Pons (tissue), 1 donor: ENCODE measurements at regions not wholly inside any gene's neighbourhood (a gene's known extent, or its start where the extent isn't known, plus 50 kb on each side); places are given as distances from the start of the nearest gene placed in this dataset.
"Not testable (repeated sequence)": the region's sequence is repeated elsewhere in the genome, so short reads cannot be mapped to it uniquely, and the experiment has no call there.

Source experiments
- DNase-seq: peaks from one replicate; pipeline ENCODE4 v3.0.0-alpha.2; 2016; ENCODE audit warnings: low spot score

DNA sequence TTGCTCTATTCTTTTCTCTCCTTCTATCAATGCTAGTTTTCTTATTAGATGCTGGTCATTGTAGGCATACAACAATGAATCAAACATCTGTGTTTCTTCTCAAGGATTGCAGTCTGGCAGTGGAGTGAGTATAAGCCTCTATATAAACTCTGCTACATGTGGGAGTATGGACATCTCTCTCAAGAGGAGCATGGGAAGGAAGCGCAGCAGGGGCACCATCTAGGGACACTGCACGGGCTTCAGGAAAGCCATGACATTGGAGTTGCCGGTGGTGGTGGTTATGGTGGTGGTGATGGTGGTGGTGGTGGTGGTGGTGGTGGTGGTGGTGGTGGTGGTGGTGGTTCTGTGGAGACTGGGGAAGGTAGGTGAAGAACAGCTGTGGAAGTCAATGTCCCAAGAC, 462.6 kb downstream of the RNF144A start:
- DNase-seq = no peak

- no peak for DNase-seq
Observed at GRCh38 chr2:7384773-7385349, 467.6 kb downstream of the RNF144A start.

GRCh38 chr2:7390311-7390710, 473.1 kb downstream of the RNF144A start:
- DNase-seq = not testable (repeated sequence)

- no peak for DNase-seq
Observed at GRCh38 chr2:7392076-7392787, 475.0 kb downstream of the RNF144A start.

GRCh38 chr2:7394195-7394594, 477.0 kb downstream of the RNF144A start:
- no peak for DNase-seq

DNA sequence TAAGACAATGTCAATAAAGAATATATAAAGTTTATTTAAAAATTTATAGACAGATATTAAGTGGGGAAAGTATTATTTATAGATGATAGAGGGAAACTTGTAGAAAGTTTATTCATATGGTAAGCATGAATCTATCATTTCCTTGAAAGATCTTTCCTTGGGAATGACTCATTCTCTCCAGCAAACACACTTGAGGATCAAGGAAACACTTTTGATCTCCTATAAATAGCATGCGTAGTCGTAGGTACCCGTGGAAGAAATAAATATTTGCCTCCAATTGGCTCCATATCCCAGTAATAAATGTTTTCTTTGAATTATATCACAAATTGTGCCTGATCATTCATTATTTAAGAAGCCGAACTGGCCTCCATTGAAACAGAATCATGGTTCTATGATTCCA, 483.4 kb downstream of the RNF144A start:
- no peak for DNase-seq

GRCh38 chr2:7403092-7403775, 486.0 kb downstream of the RNF144A start:
- no peak for DNase-seq

GRCh38 chr2:7405861-7406715, 488.9 kb downstream of the RNF144A start:
- DNase-seq = no peak

DNA sequence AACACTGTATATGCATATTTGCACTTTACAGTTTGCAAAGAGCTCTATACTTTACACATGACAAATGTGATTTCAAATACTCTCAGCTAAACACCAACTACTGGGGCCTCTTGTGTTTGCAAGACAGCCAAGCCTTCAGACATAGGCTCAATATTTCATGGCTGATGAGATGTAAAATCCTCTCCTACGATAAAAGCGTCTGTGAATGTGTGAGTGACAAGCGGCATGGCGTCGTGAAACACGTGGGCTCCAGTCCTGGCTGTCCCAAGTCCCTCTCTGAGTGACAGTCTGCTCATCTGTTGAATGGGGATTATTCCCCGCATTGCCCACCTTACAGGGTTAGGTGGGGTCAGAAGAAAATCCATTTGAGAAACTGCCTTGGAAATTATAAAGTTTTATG, 489.8 kb downstream of the RNF144A start:
- no peak for DNase-seq

DNA sequence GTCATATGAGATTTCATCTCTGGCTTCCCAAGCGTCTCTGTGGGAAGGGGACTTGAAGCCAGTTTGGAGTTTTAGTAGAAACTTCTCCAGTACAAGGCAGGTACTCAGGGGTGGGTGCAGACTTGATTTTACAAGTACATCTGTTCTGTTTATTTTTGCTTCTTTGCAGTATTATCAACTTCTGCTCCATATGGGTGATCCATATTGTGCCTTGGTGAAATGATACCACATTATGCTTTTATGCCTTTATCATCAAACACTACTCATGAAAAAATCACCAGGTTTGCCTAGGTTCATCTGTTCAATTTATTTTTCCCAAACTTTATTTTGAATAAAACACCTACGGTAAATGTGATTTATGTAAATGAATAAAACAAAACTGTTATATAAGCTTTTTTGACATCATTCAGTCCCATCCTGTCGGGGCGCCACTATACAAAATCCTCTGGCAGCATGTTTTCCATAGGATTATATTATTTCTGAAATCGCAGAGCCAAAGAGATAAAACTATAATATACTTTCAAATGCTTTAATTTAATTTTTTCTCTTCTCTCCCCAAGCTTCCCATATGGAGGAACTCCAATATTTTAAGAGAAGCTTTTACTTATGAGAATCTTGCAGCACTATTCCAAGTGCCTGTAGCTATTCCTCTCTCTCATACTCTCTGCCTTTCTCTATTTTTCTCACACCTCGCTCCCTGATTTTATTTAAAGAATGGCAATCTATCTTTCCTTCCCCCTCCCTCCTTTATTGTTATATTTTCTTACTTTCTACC, 490.9 kb downstream of the RNF144A start:
- no peak for DNase-seq

DNA sequence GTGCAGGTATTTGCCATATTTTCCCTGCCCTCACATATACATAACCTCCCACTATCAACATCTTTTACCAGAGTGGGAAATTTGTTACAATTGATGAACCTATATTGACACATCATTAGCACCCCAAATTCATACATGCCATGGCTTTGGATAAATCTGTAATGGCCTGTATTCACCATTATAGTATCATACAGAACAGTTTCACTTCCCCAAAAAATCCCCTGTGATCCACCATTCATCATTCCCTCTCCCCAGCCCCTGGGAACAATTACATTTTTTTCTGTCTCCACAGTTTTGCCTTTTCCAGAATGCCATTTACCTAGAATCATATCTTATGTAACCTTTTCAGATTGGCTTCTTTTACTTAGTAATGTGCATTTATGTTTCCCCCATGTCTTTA, 494.5 kb downstream of the RNF144A start:
- no peak for DNase-seq

DNA sequence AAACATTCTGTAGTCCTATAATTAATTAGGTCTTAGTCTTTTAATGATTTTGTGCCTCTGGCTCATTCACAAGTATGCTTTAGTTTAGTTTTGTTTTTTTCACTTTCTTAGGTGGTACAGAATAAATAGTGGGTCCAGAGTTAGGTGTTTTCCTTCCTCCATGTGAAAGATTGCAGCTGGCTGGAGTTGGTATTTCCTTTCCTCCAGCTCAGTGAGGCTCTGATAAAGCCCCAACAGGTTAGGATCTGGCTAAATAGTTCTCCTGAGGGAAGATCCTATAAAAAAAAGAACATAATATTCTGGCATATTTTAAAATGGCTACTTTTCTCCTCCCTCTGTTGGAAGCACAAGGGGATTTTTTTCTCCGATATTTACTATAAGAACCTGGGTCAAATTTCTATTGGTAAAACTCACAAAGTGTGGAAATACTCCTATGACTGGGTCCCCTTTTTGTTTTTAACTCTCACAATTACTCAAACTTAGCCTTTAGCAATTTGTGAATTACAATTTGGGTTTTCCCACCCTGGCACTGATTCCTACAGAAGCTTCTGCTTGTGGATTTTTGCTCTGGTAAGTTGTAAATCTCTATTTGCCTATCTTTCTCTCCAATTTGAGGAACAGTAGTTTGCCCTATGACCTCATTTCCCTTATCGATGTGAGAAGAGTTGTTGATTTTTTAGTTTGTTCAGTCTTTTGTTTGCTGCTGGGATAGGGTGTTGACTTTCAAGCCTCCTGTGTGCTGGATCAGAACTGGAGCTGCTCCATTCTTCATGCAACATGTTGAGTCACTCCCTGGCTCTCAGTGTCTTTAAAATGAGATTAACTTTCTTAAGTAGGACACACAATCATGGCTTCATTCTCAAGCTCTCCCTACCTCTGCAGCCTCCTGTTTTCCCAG, 500.9 kb downstream of the RNF144A start:
- no peak for DNase-seq

DNA sequence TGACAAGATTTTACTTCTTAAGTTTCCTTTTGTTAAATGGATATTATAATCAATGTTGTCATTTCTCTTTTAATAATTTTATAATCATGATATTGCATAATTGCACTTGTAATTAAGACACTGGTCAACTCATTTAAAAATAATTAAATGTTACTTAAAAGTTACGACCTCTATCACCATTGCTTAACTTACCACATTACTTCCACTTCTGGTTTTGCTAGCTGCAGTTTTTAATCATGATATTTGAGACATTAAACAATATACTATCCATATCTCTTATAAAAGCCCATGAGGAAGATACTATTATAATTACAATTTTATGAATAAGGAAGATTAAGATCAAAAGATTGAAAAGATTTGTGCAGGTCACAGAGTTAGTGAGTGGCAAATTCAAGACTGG, 502.0 kb downstream of the RNF144A start:
- no peak for DNase-seq

GRCh38 chr2:7419814-7420311, 502.7 kb downstream of the RNF144A start:
- DNase-seq = no peak

DNA sequence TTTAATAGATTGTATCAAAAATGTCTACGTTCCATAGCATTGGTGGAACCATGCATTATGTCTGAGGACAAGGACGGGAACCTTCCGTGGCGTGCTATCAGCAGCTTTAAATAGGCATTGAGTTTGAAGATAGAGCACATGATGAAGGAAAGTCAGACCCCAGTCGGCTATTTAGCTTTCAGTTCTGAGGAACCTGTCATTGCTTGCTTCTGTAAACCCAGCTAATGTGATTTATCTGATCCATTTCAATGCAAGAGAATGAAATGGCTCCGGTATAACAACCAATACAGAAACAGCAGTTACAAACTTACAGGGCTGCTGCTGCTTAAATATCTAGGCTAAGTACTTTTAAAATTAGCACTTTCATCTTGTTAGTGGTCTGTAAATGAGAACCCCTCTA, 503.3 kb downstream of the RNF144A start:
- no peak for DNase-seq

- DNase-seq = no peak
Observed at GRCh38 chr2:7424481-7424880, 507.3 kb downstream of the RNF144A start.

DNA sequence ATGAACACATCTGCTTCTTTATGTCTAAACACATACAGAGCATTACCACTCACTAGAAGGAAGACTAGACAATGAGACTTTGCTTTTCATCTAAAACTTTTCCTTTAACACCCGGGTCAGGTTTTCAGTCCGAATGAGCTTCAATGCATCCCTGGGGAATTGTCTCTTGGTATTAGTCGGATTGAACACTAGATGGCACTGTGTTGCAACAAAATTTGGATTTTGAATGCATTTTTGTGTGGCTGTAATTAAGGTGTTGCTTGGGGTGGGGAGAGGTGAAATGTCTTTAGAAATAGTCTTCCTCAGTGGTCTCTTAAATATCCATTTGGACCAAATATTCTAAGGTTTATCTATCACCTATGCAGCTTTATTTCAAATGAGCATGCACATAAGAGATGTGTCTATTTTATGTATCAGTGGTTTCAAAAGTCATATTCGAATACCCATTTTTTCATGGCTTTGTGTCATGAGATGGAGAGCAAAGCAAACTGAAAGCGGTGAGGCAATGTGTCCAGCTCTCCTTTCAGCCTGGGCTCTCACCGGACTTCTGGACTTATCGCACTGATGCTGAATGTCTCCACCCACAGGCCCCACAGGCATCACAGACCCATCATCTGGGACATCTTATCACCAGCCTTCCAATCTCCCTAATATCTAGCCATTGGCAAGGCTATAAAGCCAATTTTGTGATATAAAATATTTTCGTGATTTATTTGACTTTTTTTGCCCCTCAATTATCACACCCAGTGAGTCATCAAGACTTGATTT, 510.3 kb downstream of the RNF144A start:
- DNase-seq = peak; percentile 69

- DNase-seq = no peak
Observed at GRCh38 chr2:7428454-7429204, 511.4 kb downstream of the RNF144A start.

- DNase-seq = no peak
Observed at GRCh38 chr2:7429733-7430132, 512.5 kb downstream of the RNF144A start.
